GM12891 (cell line): ENCODE measurements at regions not wholly inside any gene's neighbourhood (a gene's known extent, or its start where the extent isn't known, plus 50 kb on each side); places are given as distances from the start of the nearest gene placed in this dataset.

ENCODE experiments used
- PAX5 ChIP-seq: IDR thresholded peaks from 2 replicates; pipeline ENCODE4 v1.6.1; 2011; ENCODE audit warnings: low read length, moderate library complexity, mild to moderate bottlenecking; ENCODE audit not compliant: insufficient read depth, severe bottlenecking
- POLR2A ChIP-seq: IDR thresholded peaks from 2 replicates; pipeline ENCODE4 v1.6.1; 2011; ENCODE audit warnings: low read depth, low read length, control low read depth
- POLR2AphosphoS5 ChIP-seq: IDR thresholded peaks from 2 replicates; pipeline ENCODE4 v1.6.1; 2011; ENCODE audit warnings: low read depth, low read length, control low read depth
- SPI1 ChIP-seq: IDR thresholded peaks from 2 replicates; pipeline ENCODE4 v1.6.1; 2011; ENCODE audit warnings: low read depth, low read length, control low read depth
- TAF1 ChIP-seq: IDR thresholded peaks from 2 replicates; pipeline ENCODE4 v1.6.1; 2011; ENCODE audit warnings: low read depth, low read length, control low read depth

- TF ChIP-seq TAF1, result no peak
- no peak for TF ChIP-seq POLR2A
- TF ChIP-seq POLR2AphosphoS5, result no peak
- no peak for TF ChIP-seq SPI1
- no peak for TF ChIP-seq PAX5
Measured at GRCh38 chr15:61680260-61681037, 379.8 kb downstream of the VPS13C start.
